ENCODE measurements at regions not wholly inside any gene's neighbourhood (a gene's known extent, or its start where the extent isn't known, plus 50 kb on each side); places are given as distances from the start of the nearest gene placed in this dataset.

DNA sequence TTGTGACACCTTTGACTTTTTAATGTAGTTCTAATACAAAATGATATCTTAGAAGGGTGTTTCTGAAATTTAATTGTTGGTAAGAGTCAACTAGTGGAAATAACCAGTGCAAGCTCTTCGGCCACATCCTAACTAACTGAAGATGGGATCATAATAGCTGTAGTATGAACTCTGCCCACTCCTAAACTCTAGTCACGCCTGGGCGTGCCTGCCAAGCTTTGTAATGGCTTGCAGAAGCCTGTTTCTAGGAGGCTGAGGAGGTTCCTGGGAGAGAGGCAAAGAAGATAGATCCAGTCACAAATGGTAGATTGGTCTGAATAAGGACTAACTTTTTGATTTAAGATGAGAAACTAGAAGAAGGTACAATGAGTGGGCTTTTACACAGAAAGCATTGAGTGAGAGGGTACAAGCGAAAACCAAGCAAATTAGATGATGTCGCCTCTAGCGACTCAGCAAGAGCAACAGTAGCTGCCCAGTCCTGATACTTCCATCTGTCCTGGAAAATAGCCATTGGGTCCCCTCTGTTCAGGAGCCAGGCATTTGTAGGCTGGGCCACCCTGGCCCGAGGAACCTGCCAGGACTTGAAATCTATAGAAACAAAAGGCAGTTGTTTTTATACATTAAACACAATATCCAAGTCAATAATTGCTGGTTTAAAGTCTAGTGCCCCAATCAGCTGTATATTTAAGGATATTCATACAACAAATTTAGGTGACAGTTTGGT lies 148.8 kb downstream of the SLC38A4 start:
- no peak for ATAC-seq (ENCODE audit: insufficient number of reproducible peaks, low FRiP score, low read depth)
- Histone ChIP-seq H3K27me3 (replicated peaks; ENCODE audit: insufficient read depth) (no peaks in the 10 kb centered on the region), H3K9me3 (no peaks in the 10 kb centered on the region), H3K27ac (no peak overlapping the region), H3K4me3 (no peak overlapping the region), H3K36me3 (no peaks in the 10 kb centered on the region), H3K4me1 (ENCODE audit: control insufficient read depth in 1 of 2, low read depth in 2 of 2) (peaks cover 0 to 7% of the 10 kb centered on the region in 2 donors)
- no peak for DNase-seq (ENCODE audit: low spot score)
- TF ChIP-seq, protein P1, sequence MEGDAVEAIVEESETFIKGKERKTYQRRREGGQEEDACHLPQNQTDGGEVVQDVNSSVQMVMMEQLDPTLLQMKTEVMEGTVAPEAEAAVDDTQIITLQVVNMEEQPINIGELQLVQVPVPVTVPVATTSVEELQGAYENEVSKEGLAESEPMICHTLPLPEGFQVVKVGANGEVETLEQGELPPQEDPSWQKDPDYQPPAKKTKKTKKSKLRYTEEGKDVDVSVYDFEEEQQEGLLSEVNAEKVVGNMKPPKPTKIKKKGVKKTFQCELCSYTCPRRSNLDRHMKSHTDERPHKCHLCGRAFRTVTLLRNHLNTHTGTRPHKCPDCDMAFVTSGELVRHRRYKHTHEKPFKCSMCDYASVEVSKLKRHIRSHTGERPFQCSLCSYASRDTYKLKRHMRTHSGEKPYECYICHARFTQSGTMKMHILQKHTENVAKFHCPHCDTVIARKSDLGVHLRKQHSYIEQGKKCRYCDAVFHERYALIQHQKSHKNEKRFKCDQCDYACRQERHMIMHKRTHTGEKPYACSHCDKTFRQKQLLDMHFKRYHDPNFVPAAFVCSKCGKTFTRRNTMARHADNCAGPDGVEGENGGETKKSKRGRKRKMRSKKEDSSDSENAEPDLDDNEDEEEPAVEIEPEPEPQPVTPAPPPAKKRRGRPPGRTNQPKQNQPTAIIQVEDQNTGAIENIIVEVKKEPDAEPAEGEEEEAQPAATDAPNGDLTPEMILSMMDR (IDR thresholded peaks at IDR 0.05) = no peak

DNA sequence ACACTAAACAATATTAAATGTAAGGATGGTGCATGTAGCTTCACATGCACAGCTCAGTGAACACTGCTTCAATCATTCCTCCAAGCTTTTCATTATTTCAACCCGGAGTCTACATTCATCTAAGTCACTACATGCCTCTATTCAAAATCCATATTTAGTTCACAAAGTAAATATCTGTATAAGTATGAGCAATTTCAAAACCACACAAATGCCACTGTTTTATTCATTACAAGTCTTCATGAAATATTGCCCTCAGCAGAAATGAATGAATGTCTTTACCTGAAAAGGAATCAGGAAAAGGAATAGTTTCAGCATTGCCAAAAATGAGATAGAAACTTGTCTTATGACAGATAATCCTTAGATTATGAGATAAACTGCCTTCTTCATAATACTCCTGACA lies 149.4 kb downstream of the SLC38A4 start:
- peaks cover 0 to 6% of the 10 kb centered on the region in 2 donors for H3K4me1 ChIP-seq (ENCODE audit: control insufficient read depth in 1 of 2, low read depth in 2 of 2)
- no peaks in the 10 kb centered on the region for H3K9me3 ChIP-seq
- H3K36me3 ChIP-seq = no peaks in the 10 kb centered on the region
- no peak for DNase-seq (ENCODE audit: low spot score)
- no peak for ATAC-seq (ENCODE audit: insufficient number of reproducible peaks, low FRiP score, low read depth)
- TF ChIP-seq, protein P1 (IDR thresholded peaks at IDR 0.05) = no peak
- no peak overlapping the region for H3K4me3 ChIP-seq
- no peak overlapping the region for H3K27ac ChIP-seq
- no peaks in the 10 kb centered on the region for H3K27me3 ChIP-seq (replicated peaks; ENCODE audit: insufficient read depth)

DNA sequence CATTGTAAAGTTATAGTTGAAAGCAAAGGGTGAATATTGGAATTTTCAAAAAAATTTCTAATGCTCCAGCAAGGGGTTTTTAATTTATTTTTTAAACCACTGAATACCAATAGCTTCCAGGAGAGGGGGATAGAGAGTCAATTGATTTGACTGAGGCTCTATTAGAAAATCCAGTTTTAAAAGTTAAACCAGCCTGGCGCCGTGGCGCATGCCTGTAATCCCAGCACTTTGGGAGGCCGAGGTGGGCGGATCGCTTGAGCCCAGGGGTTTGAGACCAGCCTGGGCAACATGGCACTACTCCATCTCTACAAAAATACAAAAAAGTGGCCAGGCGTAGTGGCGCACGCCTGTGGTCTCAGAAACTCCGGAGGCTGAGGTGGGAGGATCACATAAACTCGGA lies 150.1 kb downstream of the SLC38A4 start:
- Histone ChIP-seq H3K27me3 (replicated peaks; ENCODE audit: insufficient read depth) (no peaks in the 10 kb centered on the region), H3K4me1 (ENCODE audit: control insufficient read depth in 1 of 2, low read depth in 2 of 2) (peaks cover 0 to 6% of the 10 kb centered on the region in 2 donors), H3K4me3 (peak overlapping the region; percentile 49), H3K36me3 (no peaks in the 10 kb centered on the region), H3K27ac (no peak overlapping the region), H3K9me3 (no peaks in the 10 kb centered on the region)
- DNase-seq (ENCODE audit: low spot score) (no peak), ATAC-seq (ENCODE audit: insufficient number of reproducible peaks, low FRiP score, low read depth) (no peak)
- TF ChIP-seq, protein P1 (IDR thresholded peaks at IDR 0.05) = peak; percentile 79

DNA sequence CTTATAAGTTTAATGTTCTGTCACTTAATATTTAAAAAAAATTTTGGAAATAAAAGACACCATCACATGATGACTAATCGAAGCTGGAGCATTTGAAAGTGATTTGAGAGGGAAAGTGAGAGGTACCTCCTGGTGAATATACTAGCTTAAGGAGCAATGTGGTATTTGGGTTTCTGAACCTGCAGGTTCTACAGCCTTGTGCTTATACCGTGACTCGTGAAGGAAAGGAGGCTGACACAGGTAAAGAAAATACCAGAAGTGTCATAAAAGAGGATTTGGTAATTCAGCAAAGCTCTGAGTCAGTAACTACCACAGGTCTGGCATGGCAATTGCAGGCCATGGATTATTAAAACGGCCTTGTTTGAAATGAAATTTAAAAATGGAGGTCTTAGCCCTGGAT lies 151.0 kb downstream of the SLC38A4 start:
- no peak overlapping the region for H3K27ac ChIP-seq
- H3K4me3 ChIP-seq = no peak overlapping the region
- no peaks in the 10 kb centered on the region for H3K27me3 ChIP-seq (replicated peaks; ENCODE audit: insufficient read depth)
- H3K36me3 ChIP-seq = no peaks in the 10 kb centered on the region
- no peaks in the 10 kb centered on the region for H3K9me3 ChIP-seq
- TF ChIP-seq, protein P1 (IDR thresholded peaks at IDR 0.05) = no peak
- peaks cover 0 to 6% of the 10 kb centered on the region in 2 donors for H3K4me1 ChIP-seq (ENCODE audit: control insufficient read depth in 1 of 2, low read depth in 2 of 2)
- DNase-seq (ENCODE audit: low spot score) (no peak), ATAC-seq (ENCODE audit: insufficient number of reproducible peaks, low FRiP score, low read depth) (no peak)

DNA sequence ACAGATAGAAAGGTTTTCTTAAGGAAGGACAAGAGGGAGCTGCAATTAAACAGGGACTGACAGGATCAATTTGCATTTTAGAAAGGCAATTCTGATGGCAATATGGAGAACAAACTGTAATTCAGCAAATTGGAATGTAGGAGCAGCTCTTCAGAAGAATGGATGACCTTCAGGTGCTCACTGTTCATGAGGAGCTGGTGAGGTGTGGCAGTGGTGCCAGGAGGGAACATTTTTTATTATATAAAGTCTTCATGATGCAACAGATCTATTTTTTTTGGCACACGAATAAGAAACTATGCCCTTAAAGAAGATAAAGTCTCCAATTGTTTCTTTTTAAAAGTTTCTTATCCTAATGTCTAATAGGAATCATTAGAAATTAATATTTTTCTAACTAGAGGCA lies 151.7 kb downstream of the SLC38A4 start:
- DNase-seq (ENCODE audit: low spot score) (no peak), ATAC-seq (ENCODE audit: insufficient number of reproducible peaks, low FRiP score, low read depth) (no peak)
- Histone ChIP-seq H3K27me3 (replicated peaks; ENCODE audit: insufficient read depth) (no peaks in the 10 kb centered on the region), H3K4me3 (no peak overlapping the region), H3K4me1 (ENCODE audit: control insufficient read depth in 1 of 2, low read depth in 2 of 2) (peaks cover 0 to 6% of the 10 kb centered on the region in 2 donors), H3K27ac (no peak overlapping the region), H3K36me3 (no peaks in the 10 kb centered on the region), H3K9me3 (no peaks in the 10 kb centered on the region)
- TF ChIP-seq, protein P1 (IDR thresholded peaks at IDR 0.05) = no peak
